Activated T-helper 1 cell treated with anti-CD3 and anti-CD28 coated beads, Interleukin-12 subunit alpha, Interleukin-12 subunit beta, Interleukin-2, Interleukin-4 antibody, amounts not matched to agents 30 ng/mL and 10 ng/mL and 1 ng/mL, durations not matched to agents 14 hours and 24 hours and 36 hours (primary cell): ENCODE measurements at regions not wholly inside any gene's neighbourhood (a gene's known extent, or its start where the extent isn't known, plus 50 kb on each side); places are given as distances from the start of the nearest gene placed in this dataset.

Experiments used
- DNase-seq: peaks from one replicate; pipeline ENCODE4 v3.0.0; 2021; ENCODE audit warnings: low spot score
- H3K27ac Mint-ChIP-seq: one replicate; pipeline ENCODE4 v1.8.0; 2021; ENCODE audit warnings: mild to moderate bottlenecking, mixed read lengths
- H3K27me3 Mint-ChIP-seq: one replicate; pipeline ENCODE4 v1.8.0; 2022; ENCODE audit warnings: mild to moderate bottlenecking, moderate library complexity, mixed read lengths; ENCODE audit not compliant: insufficient read depth
- H3K36me3 Mint-ChIP-seq: one replicate; pipeline ENCODE4 v1.8.0; 2021; ENCODE audit warnings: low read depth, mixed read lengths
- H3K4me1 Mint-ChIP-seq: one replicate; pipeline ENCODE4 v1.8.0; 2021; ENCODE audit warnings: low read depth, mixed read lengths
- H3K4me3 Mint-ChIP-seq: one replicate; pipeline ENCODE4 v1.8.0; 2021; ENCODE audit warnings: mild to moderate bottlenecking, moderate library complexity, mixed read lengths
- H3K9me3 Mint-ChIP-seq: one replicate; pipeline ENCODE4 v1.8.0; 2021; ENCODE audit warnings: mixed read lengths
- intact Hi-C: fragments of 100-400 bp; cut with micrococcal nuclease; formaldehyde crosslinking; loops from one replicate; pipeline ENCODE4 v1.15.1; 2024

GRCh38 chr9:115240676-115241075 lies 122.7 kb upstream of the TNC start:
- peaks cover 18% of the 10 kb centered on the region for H3K27me3 Mint-ChIP-seq
- no peaks in the 10 kb centered on the region for H3K4me1 Mint-ChIP-seq
- DNase-seq: no peak
- no peak overlapping the region for H3K4me3 Mint-ChIP-seq
- no peaks in the 10 kb centered on the region for H3K9me3 Mint-ChIP-seq
- H3K27ac Mint-ChIP-seq: no peak overlapping the region
- no peaks in the 10 kb centered on the region for H3K36me3 Mint-ChIP-seq
- intact Hi-C loops: no loop called here

- intact Hi-C loops: no loop called here
- Mint-ChIP-seq H3K27me3 (peaks cover 16% of the 10 kb centered on the region), H3K36me3 (no peaks in the 10 kb centered on the region), H3K4me3 (no peak overlapping the region), H3K9me3 (no peaks in the 10 kb centered on the region), H3K4me1 (no peaks in the 10 kb centered on the region), H3K27ac (no peak overlapping the region)
- no peak for DNase-seq
Measured at GRCh38 chr9:115241641-115242040, 123.7 kb upstream of the TNC start.

GRCh38 chr9:115249488-115249887 lies 131.5 kb upstream of the TNC start:
- Mint-ChIP-seq H3K27ac (no peak overlapping the region), H3K36me3 (no peaks in the 10 kb centered on the region), H3K4me3 (no peak overlapping the region), H3K27me3 (peaks cover 4% of the 10 kb centered on the region), H3K4me1 (no peaks in the 10 kb centered on the region), H3K9me3 (no peaks in the 10 kb centered on the region)
- intact Hi-C loops: no loop called here
- no peak for DNase-seq

GRCh38 chr9:115250621-115251032 lies 132.7 kb upstream of the TNC start:
- no peaks in the 10 kb centered on the region for H3K36me3 Mint-ChIP-seq
- intact Hi-C loops: no loop called here

GRCh38 chr9:115254287-115255180 lies 136.6 kb upstream of the TNC start:
- Mint-ChIP-seq H3K36me3 (no peaks in the 10 kb centered on the region), H3K27me3 (peaks cover 2% of the 10 kb centered on the region), H3K9me3 (no peaks in the 10 kb centered on the region), H3K4me1 (no peaks in the 10 kb centered on the region), H3K4me3 (no peak overlapping the region), H3K27ac (no peak overlapping the region)
- intact Hi-C loops: no loop called here
- DNase-seq: no peak

More at GRCh38 chr9:115250621-115251032, 132.7 kb upstream of the TNC start:
- no peaks in the 10 kb centered on the region for H3K9me3 Mint-ChIP-seq
- no peak for DNase-seq
- no peak overlapping the region for H3K27ac Mint-ChIP-seq
- no peak overlapping the region for H3K4me3 Mint-ChIP-seq
- H3K27me3 Mint-ChIP-seq: peaks cover 4% of the 10 kb centered on the region
- no peaks in the 10 kb centered on the region for H3K4me1 Mint-ChIP-seq

- Mint-ChIP-seq H3K9me3 (no peaks in the 10 kb centered on the region), H3K4me1 (no peaks in the 10 kb centered on the region)
- DNase-seq: no peak
Measured at GRCh38 chr9:115261656-115262081, 143.7 kb upstream of the TNC start.

GRCh38 chr9:115262477-115262876 lies 144.5 kb upstream of the TNC start:
- DNase-seq: no peak
- peaks cover 13% of the 10 kb centered on the region for H3K27me3 Mint-ChIP-seq
- H3K27ac Mint-ChIP-seq: no peak overlapping the region
- H3K9me3 Mint-ChIP-seq: no peaks in the 10 kb centered on the region
- intact Hi-C loops: no loop called here
- no peaks in the 10 kb centered on the region for H3K36me3 Mint-ChIP-seq
- H3K4me3 Mint-ChIP-seq: no peak overlapping the region
- no peaks in the 10 kb centered on the region for H3K4me1 Mint-ChIP-seq

More at GRCh38 chr9:115261656-115262081, 143.7 kb upstream of the TNC start:
- Mint-ChIP-seq H3K36me3 (no peaks in the 10 kb centered on the region), H3K27me3 (peaks cover 8% of the 10 kb centered on the region), H3K4me3 (no peak overlapping the region), H3K27ac (no peak overlapping the region)
- intact Hi-C loops: no loop called here

GRCh38 chr9:115262952-115263351 lies 145.0 kb upstream of the TNC start:
- no peaks in the 10 kb centered on the region for H3K36me3 Mint-ChIP-seq

GRCh38 chr9:115263371-115264075 lies 145.6 kb upstream of the TNC start:
- Mint-ChIP-seq H3K9me3 (no peaks in the 10 kb centered on the region), H3K4me3 (no peak overlapping the region), H3K27me3 (peaks cover 15% of the 10 kb centered on the region), H3K36me3 (no peaks in the 10 kb centered on the region), H3K4me1 (no peaks in the 10 kb centered on the region), H3K27ac (no peak overlapping the region)
- intact Hi-C loops: no loop called here
- DNase-seq: no peak

More at GRCh38 chr9:115262952-115263351, 145.0 kb upstream of the TNC start:
- Mint-ChIP-seq H3K27ac (no peak overlapping the region), H3K27me3 (peaks cover 14% of the 10 kb centered on the region), H3K4me1 (no peaks in the 10 kb centered on the region), H3K9me3 (no peaks in the 10 kb centered on the region), H3K4me3 (no peak overlapping the region)
- intact Hi-C loops: no loop called here
- no peak for DNase-seq

- no peak overlapping the region for H3K4me3 Mint-ChIP-seq
- H3K4me1 Mint-ChIP-seq: no peaks in the 10 kb centered on the region
- intact Hi-C loops: no loop called here
- DNase-seq: no peak
- H3K27me3 Mint-ChIP-seq: peaks cover 15% of the 10 kb centered on the region
- H3K27ac Mint-ChIP-seq: no peak overlapping the region
- no peaks in the 10 kb centered on the region for H3K36me3 Mint-ChIP-seq
- H3K9me3 Mint-ChIP-seq: no peaks in the 10 kb centered on the region
Measured at GRCh38 chr9:115264313-115264712, 146.4 kb upstream of the TNC start.

GRCh38 chr9:115267790-115268189 lies 149.8 kb upstream of the TNC start:
- no peaks in the 10 kb centered on the region for H3K4me1 Mint-ChIP-seq
- intact Hi-C loops: no loop called here
- no peaks in the 10 kb centered on the region for H3K9me3 Mint-ChIP-seq

GRCh38 chr9:115275753-115276152 lies 157.8 kb upstream of the TNC start:
- Mint-ChIP-seq H3K9me3 (no peaks in the 10 kb centered on the region), H3K36me3 (no peaks in the 10 kb centered on the region), H3K4me3 (no peak overlapping the region), H3K27ac (no peak overlapping the region), H3K27me3 (peaks cover 5% of the 10 kb centered on the region), H3K4me1 (no peaks in the 10 kb centered on the region)
- no peak for DNase-seq
- intact Hi-C loops: no loop called here

More at GRCh38 chr9:115267790-115268189, 149.8 kb upstream of the TNC start:
- no peaks in the 10 kb centered on the region for H3K36me3 Mint-ChIP-seq
- H3K27me3 Mint-ChIP-seq: peaks cover 18% of the 10 kb centered on the region
- no peak for DNase-seq
- no peak overlapping the region for H3K27ac Mint-ChIP-seq
- H3K4me3 Mint-ChIP-seq: no peak overlapping the region

GRCh38 chr9:115276621-115277020 lies 158.7 kb upstream of the TNC start:
- no peak for DNase-seq
- H3K4me3 Mint-ChIP-seq: no peak overlapping the region
- H3K36me3 Mint-ChIP-seq: no peaks in the 10 kb centered on the region
- H3K9me3 Mint-ChIP-seq: no peaks in the 10 kb centered on the region
- intact Hi-C loops: no loop called here
- no peaks in the 10 kb centered on the region for H3K4me1 Mint-ChIP-seq
- H3K27me3 Mint-ChIP-seq: peaks cover 5% of the 10 kb centered on the region
- H3K27ac Mint-ChIP-seq: no peak overlapping the region
